ENCODE measurements at regions not wholly inside any gene's neighbourhood (a gene's known extent, or its start where the extent isn't known, plus 50 kb on each side); places are given as distances from the start of the nearest gene placed in this dataset.

- TF ChIP-seq CTCF (IDR thresholded peaks at IDR 0.05 in 4 of 5, conservative IDR thresholded peaks at IDR 0.05 in 1 of 5) = no peak
- no peak for TF ChIP-seq POLR2A (IDR thresholded peaks at IDR 0.05)
Measured at GRCh38 chr2:195279840-195280427, 377.1 kb upstream of the SLC39A10 start.
